Loucy (cell line): ENCODE measurements at regions not wholly inside any gene's neighbourhood (a gene's known extent, or its start where the extent isn't known, plus 50 kb on each side); places are given as distances from the start of the nearest gene placed in this dataset.

Experiments
- EZH2phosphoT487 ChIP-seq: fragments of 200-600 bp; IDR thresholded peaks from 2 replicates; pipeline ENCODE4 v1.6.1; 2018; ENCODE audit warnings: antibody characterized with exemption, mild to moderate bottlenecking, moderate library complexity, borderline replicate concordance
- TF ChIP-seq, protein P1 (sequence below): fragments of 200-600 bp; sonication (generic); conservative IDR thresholded peaks from 2 replicates; pipeline ENCODE4 v1.5.1; 2014; ENCODE audit warnings: mild to moderate bottlenecking, antibody characterized with exemption, low read length

- TF ChIP-seq EZH2phosphoT487: no peak
- TF ChIP-seq, protein P1, sequence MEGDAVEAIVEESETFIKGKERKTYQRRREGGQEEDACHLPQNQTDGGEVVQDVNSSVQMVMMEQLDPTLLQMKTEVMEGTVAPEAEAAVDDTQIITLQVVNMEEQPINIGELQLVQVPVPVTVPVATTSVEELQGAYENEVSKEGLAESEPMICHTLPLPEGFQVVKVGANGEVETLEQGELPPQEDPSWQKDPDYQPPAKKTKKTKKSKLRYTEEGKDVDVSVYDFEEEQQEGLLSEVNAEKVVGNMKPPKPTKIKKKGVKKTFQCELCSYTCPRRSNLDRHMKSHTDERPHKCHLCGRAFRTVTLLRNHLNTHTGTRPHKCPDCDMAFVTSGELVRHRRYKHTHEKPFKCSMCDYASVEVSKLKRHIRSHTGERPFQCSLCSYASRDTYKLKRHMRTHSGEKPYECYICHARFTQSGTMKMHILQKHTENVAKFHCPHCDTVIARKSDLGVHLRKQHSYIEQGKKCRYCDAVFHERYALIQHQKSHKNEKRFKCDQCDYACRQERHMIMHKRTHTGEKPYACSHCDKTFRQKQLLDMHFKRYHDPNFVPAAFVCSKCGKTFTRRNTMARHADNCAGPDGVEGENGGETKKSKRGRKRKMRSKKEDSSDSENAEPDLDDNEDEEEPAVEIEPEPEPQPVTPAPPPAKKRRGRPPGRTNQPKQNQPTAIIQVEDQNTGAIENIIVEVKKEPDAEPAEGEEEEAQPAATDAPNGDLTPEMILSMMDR: no peak
Measured at GRCh38 chr5:163594951-163595350, 89.5 kb downstream of the MAT2B start.
